Spleen (tissue), 7 donors: ENCODE measurements at regions not wholly inside any gene's neighbourhood (a gene's known extent, or its start where the extent isn't known, plus 50 kb on each side); places are given as distances from the start of the nearest gene placed in this dataset.

Experiments
- CTCF ChIP-seq, 11 experiments: fragments of 200-600 bp in 7 of 11; fragments of 450-650 bp in 4 of 11; sonication (generic) in 4 of 11; IDR thresholded peaks in 8 of 11; conservative IDR thresholded peaks in 3 of 11; 1 replicate in 7 of 11; 2 replicates in 4 of 11; pipeline versions ENCODE4 v1.4.0 to v1.8.0; 2016 to 2021; ENCODE audit warnings: antibody characterized with exemption in 11 of 11, inconsistent platforms in 4 of 11, mild to moderate bottlenecking in 1 of 11
- POLR2A ChIP-seq, 3 donors: fragments of 450-650 bp; IDR thresholded peaks; one replicate each; pipeline ENCODE4 v1.5.1; 2017; ENCODE audit warnings: antibody characterized with exemption in 3 of 3, mild to moderate bottlenecking in 1 of 3
- POLR2AphosphoS5 ChIP-seq, 3 donors: sonication (generic); formaldehyde crosslinking; IDR thresholded peaks; one replicate each; pipeline ENCODE4 v1.5.1; 2017; ENCODE audit warnings: antibody characterized with exemption in 3 of 3
- donor health status: DM: no; HTN: no; CAD: no; lungs with moderate emphysema.
- donor health status: DM: no; HTN: no; CAD: no.
- donor health status: DM: no; HTN: no; CAD: no.

- no peak for TF ChIP-seq CTCF (IDR thresholded peaks at IDR 0.05 in 8 of 11, conservative IDR thresholded peaks at IDR 0.05 in 3 of 11)
- no peak for TF ChIP-seq POLR2A (IDR thresholded peaks at IDR 0.05)
- no peak for TF ChIP-seq POLR2AphosphoS5 (IDR thresholded peaks at IDR 0.05)
Observed at GRCh38 chr13:88948501-88948900, 1277.3 kb downstream of the SLITRK5 start.
